ENCODE measurements at regions not wholly inside any gene's neighbourhood (a gene's known extent, or its start where the extent isn't known, plus 50 kb on each side); places are given as distances from the start of the nearest gene placed in this dataset.
A peak's percentile ranks its signal among the peaks of the same experiment; 100 is the strongest.

GRCh38 chr3:21876782-21877181, 125.8 kb upstream of the ZNF385D start:
- ATAC-seq = no peak
- no peaks in the 10 kb centered on the region for H3K36me3 ChIP-seq
- peaks cover 0 to 16% (median 0%) of the 10 kb centered on the region in 3 donors for H3K4me1 ChIP-seq
- no peaks in the 10 kb centered on the region for H3K9me3 ChIP-seq
- H3K27me3 ChIP-seq = no peaks in the 10 kb centered on the region
- peak overlapping the region in 3 of 4 donors; percentile 24 to 52 (median 32) for H3K27ac ChIP-seq
- 77% methylated on average over 2 of the region's 2 CpGs; no CpG with 5 or more reads in 1 of the 2 donors for WGBS, 2 donors (ENCODE audit: low coverage in 1 of 2)
- no peak for TF ChIP-seq POLR2A (IDR thresholded peaks at IDR 0.05)
- TF ChIP-seq CTCF (IDR thresholded peaks at IDR 0.05) = no peak
- TF ChIP-seq POLR2AphosphoS5 (IDR thresholded peaks at IDR 0.05) = no peak
- TF ChIP-seq EP300 (IDR thresholded peaks at IDR 0.05) = no peak
- H3K4me3 ChIP-seq = no peak overlapping the region

- H3K36me3 ChIP-seq = no peaks in the 10 kb centered on the region
- WGBS, 2 donors (ENCODE audit: low coverage in 1 of 2) = 21 to 79% methylated on average over 4 to 6 of the region's 6 CpGs
- peaks cover 0 to 16% (median 0%) of the 10 kb centered on the region in 3 donors for H3K4me1 ChIP-seq
- no peak overlapping the region for H3K4me3 ChIP-seq
- no peaks in the 10 kb centered on the region for H3K27me3 ChIP-seq
- no peaks in the 10 kb centered on the region for H3K9me3 ChIP-seq
- no peak for TF ChIP-seq POLR2A (IDR thresholded peaks at IDR 0.05)
- TF ChIP-seq CTCF (IDR thresholded peaks at IDR 0.05) = no peak
- TF ChIP-seq EP300 (IDR thresholded peaks at IDR 0.05) = no peak
- TF ChIP-seq POLR2AphosphoS5 (IDR thresholded peaks at IDR 0.05) = no peak
- H3K27ac ChIP-seq = peak overlapping the region in 3 of 4 donors; percentile 24 to 52 (median 32)
- ATAC-seq = no peak
These were observed 126.3 kb upstream of the ZNF385D start for GRCh38 chr3:21877214-21877754.

- TF ChIP-seq POLR2A (IDR thresholded peaks at IDR 0.05) (no peak), POLR2AphosphoS5 (IDR thresholded peaks at IDR 0.05) (no peak)
These were observed 128.3 kb upstream of the ZNF385D start for GRCh38 chr3:21879184-21879886.

GRCh38 chr3:21888656-21889055, 137.6 kb upstream of the ZNF385D start:
- no peaks in the 10 kb centered on the region for H3K36me3 ChIP-seq
- H3K27me3 ChIP-seq = no peaks in the 10 kb centered on the region
- H3K4me3 ChIP-seq = no peak overlapping the region
- peaks cover 0 to 12% (median 0%) of the 10 kb centered on the region in 3 donors for H3K4me1 ChIP-seq
- 100% methylated on average over 2 of the region's 2 CpGs for WGBS, 2 donors (ENCODE audit: low coverage in 1 of 2)
- TF ChIP-seq EP300 (IDR thresholded peaks at IDR 0.05) (no peak), POLR2AphosphoS5 (IDR thresholded peaks at IDR 0.05) (no peak)
- no peak overlapping the region for H3K27ac ChIP-seq
- ATAC-seq = no peak
- no peaks in the 10 kb centered on the region for H3K9me3 ChIP-seq

More at GRCh38 chr3:21879184-21879886, 128.3 kb upstream of the ZNF385D start:
- Histone ChIP-seq H3K4me1 (peaks cover 0 to 16% (median 0%) of the 10 kb centered on the region in 3 donors), H3K4me3 (no peak overlapping the region), H3K27me3 (no peaks in the 10 kb centered on the region), H3K27ac (no peak overlapping the region), H3K36me3 (no peaks in the 10 kb centered on the region), H3K9me3 (no peaks in the 10 kb centered on the region)
- 36 to 69% methylated on average over 7 of the region's 7 CpGs for WGBS, 2 donors (ENCODE audit: low coverage in 1 of 2)
- ATAC-seq = no peak

GRCh38 chr3:21889166-21889565, 138.2 kb upstream of the ZNF385D start:
- TF ChIP-seq POLR2A (IDR thresholded peaks at IDR 0.05) (no peak), POLR2AphosphoS5 (IDR thresholded peaks at IDR 0.05) (no peak), CTCF (IDR thresholded peaks at IDR 0.05) (no peak), EP300 (IDR thresholded peaks at IDR 0.05) (no peak)
- no peak for ATAC-seq
- WGBS, 2 donors (ENCODE audit: low coverage in 1 of 2) = 93% methylated on average over 2 of the region's 2 CpGs; no CpG with 5 or more reads in 1 of the 2 donors

GRCh38 chr3:21892104-21892503, 141.1 kb upstream of the ZNF385D start:
- no peaks in the 10 kb centered on the region for H3K9me3 ChIP-seq
- no peak for TF ChIP-seq EP300 (IDR thresholded peaks at IDR 0.05)
- TF ChIP-seq POLR2A (IDR thresholded peaks at IDR 0.05) = no peak
- TF ChIP-seq POLR2AphosphoS5 (IDR thresholded peaks at IDR 0.05) = no peak
- no peak for TF ChIP-seq CTCF (IDR thresholded peaks at IDR 0.05)
- H3K36me3 ChIP-seq = no peaks in the 10 kb centered on the region
- H3K27me3 ChIP-seq = no peaks in the 10 kb centered on the region
- H3K4me3 ChIP-seq = no peak overlapping the region
- no peak for ATAC-seq
- H3K4me1 ChIP-seq = peaks cover 0 to 23% (median 0%) of the 10 kb centered on the region in 3 donors
- H3K27ac ChIP-seq = no peak overlapping the region
- WGBS, 2 donors (ENCODE audit: low coverage in 1 of 2) = 90 to 91% methylated on average over 2 of the region's 2 CpGs

More at GRCh38 chr3:21889166-21889565, 138.2 kb upstream of the ZNF385D start:
- Histone ChIP-seq H3K4me1 (peaks cover 0 to 15% (median 0%) of the 10 kb centered on the region in 3 donors), H3K27me3 (no peaks in the 10 kb centered on the region), H3K4me3 (no peak overlapping the region), H3K27ac (no peak overlapping the region), H3K36me3 (no peaks in the 10 kb centered on the region), H3K9me3 (no peaks in the 10 kb centered on the region)

Measured in gastroesophageal sphincter (tissue), 4 donors.